ENCODE measurements at regions not wholly inside any gene's neighbourhood (a gene's known extent, or its start where the extent isn't known, plus 50 kb on each side); places are given as distances from the start of the nearest gene placed in this dataset.

DNA sequence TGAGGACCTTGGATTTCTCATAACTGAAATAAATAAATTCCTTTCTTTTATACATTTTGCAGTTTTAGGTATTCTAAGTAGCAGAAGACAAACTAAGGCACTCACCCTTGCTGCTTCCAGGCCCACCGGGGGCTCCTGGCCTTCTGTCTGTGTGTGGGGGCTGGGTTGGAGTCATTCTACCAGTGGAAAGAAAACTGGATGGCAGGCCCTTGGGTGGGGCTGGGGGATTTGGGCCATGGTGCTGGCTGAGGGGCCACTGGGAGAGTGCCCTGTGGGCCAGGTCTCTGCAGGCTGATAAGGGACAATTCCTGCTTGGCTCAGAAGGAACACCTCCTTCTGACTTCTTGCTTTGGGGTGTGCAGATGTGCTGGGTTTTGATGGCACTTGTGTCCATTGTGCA is 54.0 kb upstream of the CSF3R start:
- ChIA-PET CTCF (no interaction called here), POLR2A (no interaction called here)
- no peak overlapping the region for H3K27ac Mint-ChIP-seq
- Histone ChIP-seq H3K9me3 (ENCODE audit: control insufficient read depth in 1 of 2, insufficient read depth in 1 of 2, low read length in 2 of 2) (no peaks in the 10 kb centered on the region), H3K27ac (ENCODE audit: low read depth in 1 of 2, low read length in 2 of 2) (no peak overlapping the region), H3K27me3 (ENCODE audit: control insufficient read depth in 1 of 2, insufficient read depth in 2 of 2, low read length in 2 of 2) (peaks cover 2 to 4% of the 10 kb centered on the region in 2 experiments), H3K4me1 (ENCODE audit: insufficient read depth, low read length) (no peaks in the 10 kb centered on the region), H3K36me3 (ENCODE audit: insufficient read depth, low read length) (no peaks in the 10 kb centered on the region), H3K4me3 (ENCODE audit: low read length) (no peak overlapping the region)
- no peak overlapping the region for H3K4me3 Mint-ChIP-seq
- no peaks in the 10 kb centered on the region for H3K36me3 Mint-ChIP-seq (ENCODE audit: low read depth)
- H3K27me3 Mint-ChIP-seq: peaks cover 39% of the 10 kb centered on the region
- H3K4me1 Mint-ChIP-seq (ENCODE audit: low read depth): no peaks in the 10 kb centered on the region
- no peaks in the 10 kb centered on the region for H3K9me3 Mint-ChIP-seq
- ATAC-seq (ENCODE audit: poor library complexity) (no peak), DNase-seq (no peak)
- intact Hi-C loops (cut with DNase I, micrococcal nuclease): no loop called here
- no peak for TF ChIP-seq CTCF (IDR thresholded peaks at IDR 0.05)

- H3K9me3 Mint-ChIP-seq: no peaks in the 10 kb centered on the region
- CTCF ChIA-PET: no interaction called here
- no peak overlapping the region for H3K27ac ChIP-seq (ENCODE audit: low read depth in 1 of 2, low read length in 2 of 2)
- no peaks in the 10 kb centered on the region for H3K4me1 Mint-ChIP-seq (ENCODE audit: low read depth)
- H3K27me3 Mint-ChIP-seq: peaks cover 30% of the 10 kb centered on the region
- no peaks in the 10 kb centered on the region for H3K9me3 ChIP-seq (ENCODE audit: control insufficient read depth in 1 of 2, insufficient read depth in 1 of 2, low read length in 2 of 2)
- H3K36me3 ChIP-seq (ENCODE audit: insufficient read depth, low read length): no peaks in the 10 kb centered on the region
- H3K4me3 Mint-ChIP-seq: no peak overlapping the region
- peaks cover 0 to 8% of the 10 kb centered on the region in 2 experiments for H3K27me3 ChIP-seq (ENCODE audit: control insufficient read depth in 1 of 2, insufficient read depth in 2 of 2, low read length in 2 of 2)
- ATAC-seq (ENCODE audit: poor library complexity): no peak
- intact Hi-C loops (cut with DNase I, micrococcal nuclease): no loop called here
- no peak for DNase-seq
- no peak for TF ChIP-seq CTCF (IDR thresholded peaks at IDR 0.05)
- POLR2A ChIA-PET: no interaction called here
- no peak overlapping the region for H3K4me3 ChIP-seq (ENCODE audit: low read length)
- H3K4me1 ChIP-seq (ENCODE audit: insufficient read depth, low read length): no peaks in the 10 kb centered on the region
- H3K36me3 Mint-ChIP-seq (ENCODE audit: low read depth): no peaks in the 10 kb centered on the region
- no peak overlapping the region for H3K27ac Mint-ChIP-seq
Measured at GRCh38 chr1:36534711-36535412, 52.1 kb upstream of the CSF3R start.

- Mint-ChIP-seq H3K4me1 (ENCODE audit: low read depth) (no peaks in the 10 kb centered on the region), H3K27me3 (peaks cover 22% of the 10 kb centered on the region), H3K27ac (no peak overlapping the region), H3K9me3 (no peaks in the 10 kb centered on the region), H3K4me3 (no peak overlapping the region), H3K36me3 (ENCODE audit: low read depth) (no peaks in the 10 kb centered on the region)
- Histone ChIP-seq H3K27me3 (ENCODE audit: control insufficient read depth in 1 of 2, insufficient read depth in 2 of 2, low read length in 2 of 2) (peaks cover 0 to 8% of the 10 kb centered on the region in 2 experiments), H3K27ac (ENCODE audit: low read depth in 1 of 2, low read length in 2 of 2) (no peak overlapping the region), H3K4me3 (ENCODE audit: low read length) (no peak overlapping the region), H3K36me3 (ENCODE audit: insufficient read depth, low read length) (no peaks in the 10 kb centered on the region), H3K9me3 (ENCODE audit: control insufficient read depth in 1 of 2, insufficient read depth in 1 of 2, low read length in 2 of 2) (no peaks in the 10 kb centered on the region), H3K4me1 (ENCODE audit: insufficient read depth, low read length) (no peaks in the 10 kb centered on the region)
- ATAC-seq (ENCODE audit: poor library complexity): no peak
- POLR2A ChIA-PET: no interaction called here
- CTCF ChIA-PET: no interaction called here
- TF ChIP-seq CTCF (IDR thresholded peaks at IDR 0.05): no peak
- no peak for DNase-seq
- intact Hi-C loops (cut with DNase I, micrococcal nuclease): no loop called here
Measured at GRCh38 chr1:36533897-36534296, 51.2 kb upstream of the CSF3R start.

Data from CD4-positive, alpha-beta T cell (primary cell).